Stimulated activated effector memory CD8-positive, alpha-beta T cell treated with anti-CD3 and anti-CD28 coated beads, Interleukin-12 subunit alpha, Interleukin-12 subunit beta, amount 100 ng/mL, for 72 hours (primary cell): ENCODE measurements at regions not wholly inside any gene's neighbourhood (a gene's known extent, or its start where the extent isn't known, plus 50 kb on each side); places are given as distances from the start of the nearest gene placed in this dataset.

Experiments used
- ATAC-seq: fragments of 150-1000 bp; cut with Tn5 transposase; 2 replicates; pipeline ENCODE4 v1.10.0; 2021
- DNase-seq, 2 donors: peaks; one replicate each; pipeline ENCODE4 v3.0.0; 2021 to 2022; ENCODE audit warnings: low spot score in 2 of 2
- H3K27ac Mint-ChIP-seq: one replicate; pipeline ENCODE4 v1.8.0; 2022; ENCODE audit warnings: mild to moderate bottlenecking, mixed read lengths
- H3K36me3 Mint-ChIP-seq: one replicate; pipeline ENCODE4 v1.8.0; 2022; ENCODE audit warnings: mild to moderate bottlenecking, mixed read lengths
- H3K4me1 Mint-ChIP-seq: one replicate; pipeline ENCODE4 v1.8.0; 2022; ENCODE audit warnings: mixed read lengths
- H3K4me3 Mint-ChIP-seq: one replicate; pipeline ENCODE4 v1.8.0; 2022; ENCODE audit warnings: mild to moderate bottlenecking, mixed read lengths
- H3K9me3 Mint-ChIP-seq: one replicate; pipeline ENCODE4 v1.8.0; 2022; ENCODE audit warnings: mixed read lengths

- no peak overlapping the region for H3K27ac Mint-ChIP-seq
- H3K36me3 Mint-ChIP-seq: no peaks in the 10 kb centered on the region
- no peaks in the 10 kb centered on the region for H3K9me3 Mint-ChIP-seq
- ATAC-seq (no peak), DNase-seq (no peak)
- no peaks in the 10 kb centered on the region for H3K4me1 Mint-ChIP-seq
- H3K4me3 Mint-ChIP-seq: no peak overlapping the region
These were observed 284.7 kb downstream of the CDH26 start for GRCh38 chr20:60242836-60243505.

GRCh38 chr20:60244373-60245146 is 286.3 kb downstream of the CDH26 start:
- ATAC-seq: no peak
- DNase-seq: no peak
- Mint-ChIP-seq H3K9me3 (no peaks in the 10 kb centered on the region), H3K4me1 (no peaks in the 10 kb centered on the region), H3K4me3 (no peak overlapping the region), H3K27ac (peak overlapping the region; percentile 60), H3K36me3 (no peaks in the 10 kb centered on the region)

- no peak for DNase-seq
These were observed 288.5 kb downstream of the CDH26 start for GRCh38 chr20:60246751-60247150.

GRCh38 chr20:60249436-60249835 is 291.2 kb downstream of the CDH26 start:
- H3K9me3 Mint-ChIP-seq: no peaks in the 10 kb centered on the region
- no peaks in the 10 kb centered on the region for H3K36me3 Mint-ChIP-seq
- no peaks in the 10 kb centered on the region for H3K4me1 Mint-ChIP-seq
- ATAC-seq: no peak
- no peak overlapping the region for H3K27ac Mint-ChIP-seq
- no peak for DNase-seq
- H3K4me3 Mint-ChIP-seq: no peak overlapping the region

More at GRCh38 chr20:60246751-60247150, 288.5 kb downstream of the CDH26 start:
- Mint-ChIP-seq H3K4me3 (no peak overlapping the region), H3K36me3 (no peaks in the 10 kb centered on the region), H3K4me1 (no peaks in the 10 kb centered on the region), H3K9me3 (no peaks in the 10 kb centered on the region), H3K27ac (no peak overlapping the region)
- no peak for ATAC-seq

- no peak for ATAC-seq
- no peak overlapping the region for H3K4me3 Mint-ChIP-seq
- no peaks in the 10 kb centered on the region for H3K4me1 Mint-ChIP-seq
- no peak overlapping the region for H3K27ac Mint-ChIP-seq
- DNase-seq: no peak
- no peaks in the 10 kb centered on the region for H3K36me3 Mint-ChIP-seq
- no peaks in the 10 kb centered on the region for H3K9me3 Mint-ChIP-seq
These were observed 292.0 kb downstream of the CDH26 start for GRCh38 chr20:60250251-60250650.

- ATAC-seq: peak; percentile 31
- no peak overlapping the region for H3K4me3 Mint-ChIP-seq
- no peak for DNase-seq
- no peak overlapping the region for H3K27ac Mint-ChIP-seq
- H3K4me1 Mint-ChIP-seq: no peaks in the 10 kb centered on the region
- no peaks in the 10 kb centered on the region for H3K9me3 Mint-ChIP-seq
- H3K36me3 Mint-ChIP-seq: no peaks in the 10 kb centered on the region
These were observed 294.6 kb downstream of the CDH26 start for GRCh38 chr20:60252866-60253265.

- no peak overlapping the region for H3K27ac Mint-ChIP-seq
- DNase-seq: no peak
- no peak for ATAC-seq
- H3K4me3 Mint-ChIP-seq: no peak overlapping the region
- no peaks in the 10 kb centered on the region for H3K4me1 Mint-ChIP-seq
- no peaks in the 10 kb centered on the region for H3K9me3 Mint-ChIP-seq
- H3K36me3 Mint-ChIP-seq: no peaks in the 10 kb centered on the region
These were observed 295.2 kb downstream of the CDH26 start for GRCh38 chr20:60253471-60253870.

GRCh38 chr20:60254901-60255411 is 296.7 kb downstream of the CDH26 start:
- DNase-seq: no peak
- ATAC-seq: no peak
- Mint-ChIP-seq H3K36me3 (no peaks in the 10 kb centered on the region), H3K4me3 (no peak overlapping the region), H3K9me3 (no peaks in the 10 kb centered on the region), H3K4me1 (no peaks in the 10 kb centered on the region), H3K27ac (no peak overlapping the region)

- Mint-ChIP-seq H3K9me3 (no peaks in the 10 kb centered on the region), H3K4me1 (no peaks in the 10 kb centered on the region), H3K27ac (no peak overlapping the region), H3K4me3 (no peak overlapping the region), H3K36me3 (no peaks in the 10 kb centered on the region)
- DNase-seq: no peak
- no peak for ATAC-seq
These were observed 297.2 kb downstream of the CDH26 start for GRCh38 chr20:60255415-60255814.

- Mint-ChIP-seq H3K9me3 (no peaks in the 10 kb centered on the region), H3K4me1 (no peaks in the 10 kb centered on the region), H3K27ac (no peak overlapping the region), H3K36me3 (no peaks in the 10 kb centered on the region), H3K4me3 (no peak overlapping the region)
- no peak for DNase-seq
- ATAC-seq: no peak
These were observed 297.6 kb downstream of the CDH26 start for GRCh38 chr20:60255866-60256265.

GRCh38 chr20:60256811-60257210 is 298.6 kb downstream of the CDH26 start:
- DNase-seq: no peak
- no peaks in the 10 kb centered on the region for H3K9me3 Mint-ChIP-seq
- H3K4me1 Mint-ChIP-seq: no peaks in the 10 kb centered on the region
- ATAC-seq: no peak
- no peaks in the 10 kb centered on the region for H3K36me3 Mint-ChIP-seq
- H3K4me3 Mint-ChIP-seq: no peak overlapping the region
- no peak overlapping the region for H3K27ac Mint-ChIP-seq

GRCh38 chr20:60257671-60258070 is 299.4 kb downstream of the CDH26 start:
- H3K4me3 Mint-ChIP-seq: no peak overlapping the region
- ATAC-seq (no peak), DNase-seq (no peak)
- no peaks in the 10 kb centered on the region for H3K4me1 Mint-ChIP-seq
- H3K27ac Mint-ChIP-seq: no peak overlapping the region
- no peaks in the 10 kb centered on the region for H3K36me3 Mint-ChIP-seq
- H3K9me3 Mint-ChIP-seq: no peaks in the 10 kb centered on the region

GRCh38 chr20:60258255-60258863 is 300.1 kb downstream of the CDH26 start:
- ATAC-seq (no peak), DNase-seq (no peak)
- no peaks in the 10 kb centered on the region for H3K36me3 Mint-ChIP-seq
- no peaks in the 10 kb centered on the region for H3K9me3 Mint-ChIP-seq
- H3K4me3 Mint-ChIP-seq: no peak overlapping the region
- no peaks in the 10 kb centered on the region for H3K4me1 Mint-ChIP-seq
- H3K27ac Mint-ChIP-seq: no peak overlapping the region

- no peak overlapping the region for H3K4me3 Mint-ChIP-seq
- ATAC-seq (no peak), DNase-seq (no peak)
- H3K9me3 Mint-ChIP-seq: no peaks in the 10 kb centered on the region
- H3K27ac Mint-ChIP-seq: no peak overlapping the region
- no peaks in the 10 kb centered on the region for H3K4me1 Mint-ChIP-seq
- no peaks in the 10 kb centered on the region for H3K36me3 Mint-ChIP-seq
These were observed 303.1 kb downstream of the CDH26 start for GRCh38 chr20:60261333-60261732.

- Mint-ChIP-seq H3K4me1 (no peaks in the 10 kb centered on the region), H3K36me3 (no peaks in the 10 kb centered on the region), H3K27ac (no peak overlapping the region), H3K9me3 (no peaks in the 10 kb centered on the region), H3K4me3 (no peak overlapping the region)
- DNase-seq: peak; percentile 50 to 66
- peak; percentile 52 for ATAC-seq
These were observed 304.9 kb downstream of the CDH26 start for GRCh38 chr20:60262967-60263603.
